HEK293T (cell line): ENCODE measurements at regions not wholly inside any gene's neighbourhood (a gene's known extent, or its start where the extent isn't known, plus 50 kb on each side); places are given as distances from the start of the nearest gene placed in this dataset.
"Not testable (repeated sequence)": the region's sequence is repeated elsewhere in the genome, so short reads cannot be mapped to it uniquely, and the experiment has no call there.

Experiments used
- BHLHE40 ChIP-seq: fragments of 450-650 bp; IDR thresholded peaks from 2 replicates; pipeline ENCODE4 v1.6.1; 2016; ENCODE audit warnings: mild to moderate bottlenecking, moderate library complexity, borderline replicate concordance
- FOXK2 ChIP-seq: fragments of 450-650 bp; IDR thresholded peaks from 2 replicates; pipeline ENCODE4 v1.6.1; 2016; ENCODE audit warnings: mild to moderate bottlenecking
- FOXM1 ChIP-seq: fragments of 450-650 bp; IDR thresholded peaks from 2 replicates; pipeline ENCODE4 v1.6.1; 2017; ENCODE audit warnings: mild to moderate bottlenecking, borderline replicate concordance
- L3MBTL2 ChIP-seq: fragments of 450-650 bp; conservative IDR thresholded peaks from 2 replicates; pipeline ENCODE4 v1.6.1; 2016; ENCODE audit warnings: mild to moderate bottlenecking
- LEF1 ChIP-seq: fragments of 450-650 bp; IDR thresholded peaks from 2 replicates; pipeline ENCODE4 v1.6.1; 2017; ENCODE audit warnings: mild to moderate bottlenecking, borderline replicate concordance
- SP1 ChIP-seq: fragments of 450-650 bp; IDR thresholded peaks from 2 replicates; pipeline ENCODE4 v1.6.1; 2017
- SUZ12 ChIP-seq: fragments of 450-650 bp; IDR thresholded peaks from 2 replicates; pipeline ENCODE4 v1.6.1; 2016; ENCODE audit warnings: mild to moderate bottlenecking
- TARDBP ChIP-seq: fragments of 450-650 bp; IDR thresholded peaks from 2 replicates; pipeline ENCODE4 v1.6.1; 2016

- TF ChIP-seq FOXK2, BHLHE40, L3MBTL2, SP1, TARDBP, LEF1, SUZ12, FOXM1: not testable (repeated sequence)
These were observed 257.2 kb upstream of the ZNF337 start for GRCh38 chr20:25953876-25954275.
